ENCODE measurements at regions not wholly inside any gene's neighbourhood (a gene's known extent, or its start where the extent isn't known, plus 50 kb on each side); places are given as distances from the start of the nearest gene placed in this dataset.

- TF ChIP-seq CTCF (IDR thresholded peaks at IDR 0.05; ENCODE audit: poor library complexity, severe bottlenecking): no peak
- TF ChIP-seq TAF1 (IDR thresholded peaks at IDR 0.05; ENCODE audit: low read depth): no peak
- no peak for TF ChIP-seq EP300 (conservative IDR thresholded peaks at IDR 0.05; ENCODE audit: poor library complexity, severe bottlenecking)
- TF ChIP-seq REST (IDR thresholded peaks at IDR 0.05; ENCODE audit: borderline replicate concordance): no peak
- no peak for TF ChIP-seq SMC3 (conservative IDR thresholded peaks at IDR 0.05; ENCODE audit: poor library complexity)
Measured at GRCh38 chr12:61188801-61189595, 1071.2 kb upstream of the USP15 start.

Measured in neural cell (in vitro differentiated cells).